GM21447 (cell line): ENCODE measurements at regions not wholly inside any gene's neighbourhood (a gene's known extent, or its start where the extent isn't known, plus 50 kb on each side); places are given as distances from the start of the nearest gene placed in this dataset.
"Not testable (repeated sequence)": the region's sequence is repeated elsewhere in the genome, so short reads cannot be mapped to it uniquely, and the experiment has no call there.

Experiments
- ATAC-seq: cut with Tn5 transposase; IDR thresholded peaks from one replicate; pipeline ENCODE4 v1.9.1; 2021; ENCODE audit not compliant: unreplicated experiment

DNA sequence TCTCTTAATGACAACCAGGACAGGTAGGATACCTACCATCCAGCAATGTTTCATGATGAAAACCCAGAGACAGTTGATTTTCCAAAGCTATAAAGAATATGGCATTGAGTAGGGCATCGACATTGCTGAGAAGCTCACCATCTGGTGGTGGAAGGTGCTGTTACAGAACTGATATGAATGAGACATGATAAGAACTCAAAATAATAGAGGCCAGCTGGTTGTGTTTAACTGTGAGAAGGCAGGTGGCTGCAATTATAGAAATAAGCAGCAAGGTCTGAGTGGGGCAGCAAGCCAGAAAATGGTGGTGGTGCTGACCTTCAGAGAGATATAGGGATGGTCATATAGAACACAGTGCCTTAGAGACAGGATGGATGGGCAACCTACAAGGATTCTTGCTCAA is 449.7 kb downstream of the BTG1 start:
- ATAC-seq, result no peak

DNA sequence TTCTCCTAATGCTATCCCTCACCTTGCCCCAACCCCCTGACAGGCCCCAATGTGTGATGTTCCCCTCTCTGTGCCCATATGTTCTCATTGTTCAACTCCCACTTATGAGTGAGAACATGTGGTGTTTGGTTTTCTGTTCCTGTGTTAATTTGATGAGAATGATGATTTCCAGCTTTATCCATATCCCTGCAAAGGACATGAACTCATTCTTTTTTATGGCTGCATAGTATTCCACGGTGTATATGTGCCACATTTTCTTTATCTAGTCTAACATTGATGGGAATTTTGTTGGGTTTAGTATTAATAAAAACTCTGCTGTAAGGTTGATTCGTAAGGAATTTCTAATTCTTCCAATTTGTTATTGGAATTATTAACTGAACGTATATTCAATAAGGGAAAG is 450.2 kb downstream of the BTG1 start:
- not testable (repeated sequence) for ATAC-seq

DNA sequence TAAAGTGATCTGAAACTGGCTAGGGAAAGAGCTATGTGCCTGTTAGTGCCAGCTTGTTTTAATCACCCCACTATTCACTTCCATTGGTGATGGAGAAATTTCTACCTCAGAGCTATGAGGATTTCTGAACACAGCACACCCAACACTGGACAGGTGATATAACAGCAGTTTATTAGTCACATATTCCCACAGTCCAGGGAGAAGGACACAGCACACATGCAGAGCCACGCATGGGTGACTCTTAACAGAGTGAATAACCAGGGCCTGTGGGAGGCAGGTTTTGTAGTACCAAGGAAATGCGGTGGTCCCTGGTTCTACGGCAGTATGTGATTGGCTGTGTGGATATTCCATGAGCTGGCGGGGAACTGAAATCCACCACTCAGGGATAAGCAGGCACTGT is 455.1 kb downstream of the BTG1 start:
- no peak for ATAC-seq

DNA sequence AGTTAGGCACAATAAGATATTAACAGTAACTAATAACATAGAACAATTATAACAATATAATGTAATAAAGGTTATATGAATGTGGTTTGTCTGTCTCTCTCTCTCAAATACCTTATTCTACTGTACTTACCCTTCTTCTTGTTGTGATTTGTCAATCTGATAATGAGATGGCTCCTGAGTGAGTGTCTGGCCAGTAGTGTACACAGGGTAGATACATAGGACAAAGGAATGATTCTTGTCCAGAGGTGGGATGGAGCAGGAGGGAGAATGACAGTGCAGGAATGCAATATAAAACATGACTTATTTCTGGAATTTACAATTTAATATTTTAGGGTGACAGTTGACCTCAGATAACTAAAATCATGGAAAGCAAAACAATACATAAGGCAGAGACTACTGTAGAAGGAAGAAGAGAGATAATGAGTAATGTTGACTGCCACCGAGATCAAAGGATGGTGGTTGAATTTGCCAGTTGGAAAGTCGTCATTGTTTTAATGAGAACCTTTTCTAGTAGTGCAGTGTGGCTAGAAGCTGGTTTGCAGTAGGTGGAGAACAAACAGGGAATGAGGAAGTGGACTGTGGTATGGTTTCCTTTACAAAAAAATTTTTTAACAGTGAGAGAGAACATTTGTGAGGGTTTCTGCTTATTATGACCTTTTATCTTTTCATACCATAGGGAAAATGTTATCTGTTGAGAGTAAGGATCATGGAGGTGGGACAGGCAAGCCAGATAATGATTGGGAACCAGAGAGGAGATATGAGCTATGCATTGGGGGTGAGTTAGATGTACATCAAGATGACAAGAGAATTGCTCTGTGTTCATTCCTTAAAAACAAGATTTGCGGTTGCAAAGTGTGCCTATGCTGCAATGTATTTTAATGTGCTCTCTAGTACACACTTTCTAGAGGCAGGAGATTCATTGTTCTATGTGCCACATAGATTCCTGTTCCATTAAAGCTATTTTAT is 458.3 kb downstream of the BTG1 start:
- ATAC-seq, result no peak

DNA sequence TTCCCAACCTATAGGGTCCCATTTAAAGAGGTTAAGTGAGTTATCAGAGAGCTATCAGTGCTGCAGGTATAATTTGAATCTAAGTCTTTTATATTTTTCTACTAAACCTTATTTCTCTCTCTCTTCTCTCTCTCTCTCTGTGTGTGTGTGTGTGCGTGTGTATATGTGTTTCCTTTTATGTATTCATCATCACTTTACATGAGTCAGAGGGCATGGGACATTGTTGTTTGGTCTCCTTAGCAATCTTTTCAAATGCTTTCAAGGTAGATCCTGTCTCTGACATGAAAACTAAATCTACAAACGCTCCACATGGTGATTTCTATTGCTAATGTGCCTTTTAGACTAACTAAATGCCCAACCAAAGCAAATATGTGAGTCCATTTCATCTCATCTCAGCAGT is 459.7 kb downstream of the BTG1 start:
- no peak for ATAC-seq

DNA sequence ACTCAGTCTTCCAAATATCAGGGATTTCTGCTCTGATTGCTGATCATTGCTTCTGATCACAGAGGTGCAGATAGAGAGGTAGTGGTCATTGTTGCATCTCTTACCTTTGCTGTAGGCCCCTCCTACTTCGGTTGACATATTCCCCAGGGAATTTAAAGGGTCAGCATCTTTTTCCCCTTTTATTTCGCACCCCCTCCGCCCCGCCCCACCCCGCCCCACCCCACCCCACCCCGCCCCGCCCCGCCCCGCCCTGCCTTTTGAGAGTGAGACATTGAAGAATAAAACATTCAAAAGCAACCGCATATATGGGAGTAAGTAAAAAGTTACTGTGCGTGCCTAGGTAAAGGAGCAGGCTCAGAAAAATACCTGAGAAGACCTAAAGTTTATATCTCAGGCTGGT is 463.9 kb downstream of the BTG1 start:
- ATAC-seq, result no peak

DNA sequence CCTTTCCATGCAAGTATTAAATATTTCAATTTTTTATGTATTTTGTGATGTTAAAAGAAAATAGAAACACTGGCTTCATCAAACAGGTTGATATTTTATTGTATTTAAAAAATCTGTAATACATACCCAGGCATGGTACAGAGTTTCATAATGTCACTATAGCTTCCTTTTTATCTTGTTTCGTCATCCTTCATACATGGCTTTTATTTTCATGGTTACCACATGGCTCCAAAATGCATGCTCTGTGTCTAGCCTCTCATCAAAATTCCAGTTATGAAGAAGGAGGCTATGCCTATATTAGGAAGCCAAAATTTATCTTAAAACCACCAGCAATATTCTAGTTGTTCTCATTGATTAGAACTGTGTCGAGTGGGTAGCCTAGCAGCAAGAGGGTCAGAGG is 464.8 kb downstream of the BTG1 start:
- no peak for ATAC-seq

DNA sequence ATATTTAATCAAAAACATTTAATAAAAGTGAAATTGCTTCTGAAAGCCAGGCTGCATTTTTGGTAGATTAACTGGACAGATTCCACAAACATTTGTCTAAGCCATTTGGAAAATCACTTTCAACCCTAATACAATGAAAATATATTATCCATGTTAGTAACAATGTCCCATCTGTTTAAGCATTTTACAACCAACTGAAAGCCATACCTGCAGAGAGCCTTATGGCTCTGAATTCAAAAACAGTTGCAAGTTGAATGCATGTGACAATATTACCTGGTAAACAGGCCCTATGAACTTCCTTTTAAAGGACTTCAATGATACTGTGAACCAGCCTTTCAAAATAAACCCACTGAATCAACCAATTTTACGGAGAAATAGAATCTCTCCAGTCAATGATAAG is 468.1 kb downstream of the BTG1 start:
- ATAC-seq, result no peak

DNA sequence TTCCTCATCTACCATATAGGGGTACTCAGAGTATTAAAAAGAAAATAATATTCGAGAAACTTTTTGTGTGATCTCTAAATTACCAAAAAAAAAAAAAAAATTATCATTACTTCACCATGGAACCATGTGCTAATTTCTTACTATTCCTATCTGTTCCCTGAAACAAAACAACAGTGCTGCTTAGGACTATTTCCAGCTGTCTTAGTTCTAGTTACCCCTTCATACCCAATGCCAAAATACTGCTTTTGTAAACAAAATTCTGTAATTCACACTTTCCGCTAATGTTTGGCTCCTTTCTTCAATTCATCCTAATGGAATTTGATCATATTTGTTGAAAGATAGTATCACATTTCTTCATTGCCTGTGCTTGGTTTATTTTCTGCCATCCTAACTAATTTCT is 470.2 kb downstream of the BTG1 start:
- ATAC-seq, result no peak

DNA sequence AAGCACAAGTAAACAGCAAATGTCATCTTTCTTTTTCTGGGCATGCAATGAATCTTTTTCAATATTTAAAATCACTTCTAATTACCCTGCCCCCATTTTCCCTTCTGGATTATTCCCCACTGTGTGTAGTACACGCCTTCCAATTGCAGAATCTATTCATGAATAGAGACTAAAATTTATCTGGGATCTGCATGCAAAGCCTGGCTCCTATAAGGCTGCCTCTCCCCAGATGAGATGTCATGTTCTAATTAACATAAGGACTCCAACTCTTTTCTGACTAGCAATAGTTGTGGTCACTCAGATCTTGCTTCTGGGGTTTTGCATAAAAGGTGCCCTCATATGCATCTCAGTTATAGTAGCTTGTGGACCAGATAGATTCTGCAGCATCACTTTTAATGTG is 473.5 kb downstream of the BTG1 start:
- no peak for ATAC-seq

DNA sequence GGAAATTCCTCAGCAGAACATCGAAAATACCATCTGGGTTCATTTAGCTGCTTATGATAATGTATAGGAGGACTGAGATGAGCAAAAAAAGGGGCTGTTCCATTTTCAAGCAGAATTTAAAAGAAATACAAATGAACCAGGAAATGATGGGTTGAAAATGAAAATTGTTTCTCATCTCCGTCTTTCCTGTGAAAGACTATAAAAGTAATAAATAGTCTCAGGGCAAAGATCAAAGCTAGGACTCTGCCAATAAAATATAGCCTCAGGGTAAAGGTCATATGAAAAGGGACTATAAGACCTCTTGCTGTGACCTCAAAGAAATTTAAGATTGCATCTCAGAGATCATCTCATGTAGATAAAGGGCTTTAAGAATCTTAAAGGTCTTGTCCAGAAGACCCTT is 478.0 kb downstream of the BTG1 start:
- no peak for ATAC-seq

DNA sequence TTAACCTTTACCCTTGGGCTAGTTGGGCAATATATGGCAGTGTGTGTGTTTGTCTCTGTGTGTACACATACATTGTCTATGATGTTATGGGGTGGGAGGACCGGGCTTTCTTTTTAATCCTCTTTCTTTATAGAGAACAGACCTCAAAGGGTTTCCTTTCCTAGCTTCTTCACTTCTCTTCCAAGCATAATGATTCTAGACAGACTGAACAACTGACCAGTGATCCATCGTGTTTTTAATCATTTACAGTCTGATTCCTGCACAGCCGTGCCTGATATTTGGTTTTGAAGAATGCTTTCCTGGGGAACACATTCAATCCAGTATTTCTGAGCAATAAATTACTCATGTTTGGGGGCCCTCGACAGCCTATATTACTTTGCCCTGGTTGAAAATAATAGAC is 481.1 kb upstream of the DCN start:
- ATAC-seq, result no peak

DNA sequence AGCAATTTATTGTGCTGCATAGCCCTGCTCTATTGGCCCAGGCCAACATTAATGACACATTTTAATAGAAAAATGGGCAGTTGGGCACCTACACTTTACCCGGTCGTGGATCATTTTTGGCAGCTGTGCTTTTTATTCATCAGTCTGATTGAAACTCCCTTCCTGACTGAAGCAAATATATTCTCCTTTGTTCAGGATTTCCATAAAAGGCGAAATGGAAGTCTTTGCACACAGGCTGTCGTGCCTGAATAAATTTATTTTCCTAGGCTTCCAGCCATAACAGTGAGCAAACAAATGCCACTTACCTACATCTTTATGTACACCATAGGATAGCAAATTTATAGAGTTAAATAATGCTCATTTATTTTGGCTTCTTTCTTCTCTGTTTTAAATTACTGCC is 480.7 kb upstream of the DCN start:
- ATAC-seq, result no peak

DNA sequence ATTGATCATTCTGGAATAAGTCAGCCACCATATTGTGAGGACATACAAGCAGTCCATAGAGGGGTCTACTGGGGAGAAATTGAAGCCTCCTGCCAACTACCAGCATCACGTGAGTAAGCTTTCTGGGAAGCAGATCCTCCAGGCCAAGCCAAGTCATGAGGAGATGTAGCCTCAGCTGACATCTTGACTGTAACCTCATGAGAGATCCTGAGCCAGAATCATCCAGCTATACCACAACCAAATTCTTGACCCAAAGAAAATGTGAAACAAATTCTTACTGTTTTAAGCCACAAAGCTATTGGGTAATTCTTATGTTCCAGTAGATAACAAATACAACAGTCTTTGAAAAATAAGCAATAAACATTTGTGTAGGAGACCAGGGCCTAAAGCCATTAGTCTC is 479.4 kb upstream of the DCN start:
- ATAC-seq, result no peak

DNA sequence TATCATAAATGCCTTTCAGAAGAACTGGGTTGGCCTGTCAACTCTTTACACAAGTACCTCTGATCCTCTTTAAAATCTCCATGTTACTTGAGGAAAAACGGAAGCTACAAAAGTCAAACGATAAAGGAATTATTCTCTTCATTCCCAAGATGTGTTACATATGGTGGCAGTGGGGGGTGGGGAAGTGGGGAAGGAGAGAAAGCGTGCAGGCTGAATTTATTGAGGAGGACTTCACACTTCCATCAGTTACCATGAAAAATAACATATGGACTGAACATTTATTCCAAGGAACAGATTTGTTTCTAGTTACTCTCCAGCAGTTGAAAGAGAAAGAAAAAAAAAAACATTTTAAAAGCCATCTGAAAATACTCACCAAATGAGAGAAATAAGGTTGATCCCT is 474.4 kb upstream of the DCN start:
- no peak for ATAC-seq

DNA sequence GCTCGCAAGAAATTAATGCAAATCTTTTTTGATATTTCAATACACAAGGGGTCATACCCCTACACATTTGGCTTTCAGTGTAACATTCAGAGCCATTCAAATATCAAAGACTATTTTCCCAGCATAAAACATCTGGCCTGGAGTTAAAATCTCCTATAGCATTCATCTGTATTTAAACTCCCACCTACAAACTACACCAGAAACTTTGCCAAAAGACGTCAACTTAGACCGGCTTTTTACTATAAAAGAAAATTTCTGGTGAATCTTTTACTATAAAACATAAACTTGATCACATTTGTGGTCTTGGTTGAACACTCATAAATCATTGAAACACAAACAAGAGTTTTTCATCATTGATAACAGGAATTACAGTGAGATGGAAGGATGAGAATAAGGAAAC is 473.3 kb upstream of the DCN start:
- no peak for ATAC-seq

DNA sequence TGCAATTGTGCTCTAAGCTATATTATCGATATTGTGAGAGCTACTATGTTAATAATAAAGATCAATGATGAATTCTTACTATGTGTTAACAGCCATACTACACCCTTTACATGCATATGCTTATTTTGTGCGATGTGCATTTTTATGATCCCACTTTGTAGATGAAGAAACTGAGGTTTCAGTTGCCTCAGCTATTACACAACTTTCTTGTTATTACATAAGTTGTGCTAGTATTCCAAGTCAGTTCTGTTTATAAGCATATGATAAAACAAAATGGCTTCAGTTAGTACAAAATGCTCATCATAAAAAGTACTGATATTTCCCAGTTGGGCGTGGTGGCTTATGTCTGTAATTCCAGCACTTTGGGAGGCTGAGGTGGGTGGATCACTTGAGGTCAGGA is 471.5 kb upstream of the DCN start:
- ATAC-seq, result no peak

DNA sequence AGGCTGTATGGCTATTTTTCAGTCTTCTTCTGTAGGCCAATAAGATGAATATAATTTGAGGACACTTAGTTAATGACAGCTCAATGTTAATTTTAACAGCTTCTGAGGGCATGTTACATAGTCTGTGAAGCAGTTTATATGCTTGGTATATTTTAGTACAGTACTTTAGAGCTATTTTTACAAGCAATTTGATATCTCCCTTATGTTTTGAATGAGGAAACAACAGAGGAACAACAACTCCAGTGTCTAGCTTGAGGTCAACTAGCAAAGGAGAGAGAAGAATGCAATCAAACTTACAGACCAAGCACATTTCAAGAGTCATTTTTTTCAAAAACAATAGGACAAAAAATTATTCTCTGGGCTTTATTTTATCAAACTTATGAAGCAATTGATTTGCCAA is 469.1 kb upstream of the DCN start:
- ATAC-seq, result no peak

DNA sequence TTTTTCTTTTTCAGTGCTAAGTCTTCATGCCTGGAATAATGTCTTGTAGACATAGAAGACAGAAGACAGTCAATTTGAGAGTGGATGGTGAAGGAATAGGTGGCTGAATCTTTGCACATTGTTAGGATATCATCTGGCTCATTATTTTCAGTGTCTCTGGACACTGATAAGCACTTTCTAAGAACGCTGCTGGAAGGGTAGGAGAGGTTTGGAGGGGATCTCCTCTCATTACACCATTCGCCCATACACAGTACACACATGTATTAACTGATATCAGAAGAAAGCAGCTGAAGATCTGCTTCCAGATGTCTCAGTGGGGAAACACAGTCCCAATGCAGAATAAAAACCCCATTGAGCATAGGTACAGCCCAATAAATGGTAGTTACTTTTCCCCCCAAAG is 461.1 kb upstream of the DCN start:
- no peak for ATAC-seq

DNA sequence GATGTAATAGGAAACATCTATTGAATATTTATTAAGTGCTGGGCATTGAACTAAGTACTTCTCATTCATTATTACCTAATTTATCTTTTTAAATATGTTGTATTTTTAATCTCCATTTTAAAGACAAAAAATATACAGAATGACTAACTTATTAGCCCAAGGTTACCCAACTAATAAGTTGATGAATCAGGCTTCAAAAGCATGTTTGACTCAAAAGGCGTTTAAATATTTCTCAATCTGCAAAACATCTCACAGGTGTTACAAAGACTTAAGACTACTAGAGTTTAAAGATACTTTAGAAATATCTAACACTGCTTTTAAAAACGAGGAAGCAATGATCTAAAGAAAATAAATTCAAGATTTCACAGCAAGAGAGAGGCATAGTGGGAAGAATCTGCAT is 457.4 kb upstream of the DCN start:
- ATAC-seq, result no peak

DNA sequence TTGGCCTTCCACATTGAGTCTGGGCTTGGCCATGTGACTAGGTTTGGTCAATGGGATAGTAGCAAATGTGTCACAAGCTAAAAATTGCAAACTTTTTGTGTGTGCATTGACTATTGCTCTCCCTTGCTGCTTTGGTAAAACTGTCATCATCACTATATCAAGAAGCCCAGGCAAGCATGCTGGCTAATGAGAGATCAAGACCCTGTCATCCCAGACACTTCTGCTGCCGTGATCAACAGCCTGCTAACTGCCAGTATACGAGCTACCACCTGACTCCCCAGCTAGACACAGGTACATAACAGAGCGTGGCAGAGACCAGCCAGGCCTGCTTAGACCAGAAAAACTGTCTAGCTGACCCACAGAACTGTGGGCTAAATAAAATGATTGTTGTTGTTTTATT is 456.7 kb upstream of the DCN start:
- ATAC-seq, result no peak

DNA sequence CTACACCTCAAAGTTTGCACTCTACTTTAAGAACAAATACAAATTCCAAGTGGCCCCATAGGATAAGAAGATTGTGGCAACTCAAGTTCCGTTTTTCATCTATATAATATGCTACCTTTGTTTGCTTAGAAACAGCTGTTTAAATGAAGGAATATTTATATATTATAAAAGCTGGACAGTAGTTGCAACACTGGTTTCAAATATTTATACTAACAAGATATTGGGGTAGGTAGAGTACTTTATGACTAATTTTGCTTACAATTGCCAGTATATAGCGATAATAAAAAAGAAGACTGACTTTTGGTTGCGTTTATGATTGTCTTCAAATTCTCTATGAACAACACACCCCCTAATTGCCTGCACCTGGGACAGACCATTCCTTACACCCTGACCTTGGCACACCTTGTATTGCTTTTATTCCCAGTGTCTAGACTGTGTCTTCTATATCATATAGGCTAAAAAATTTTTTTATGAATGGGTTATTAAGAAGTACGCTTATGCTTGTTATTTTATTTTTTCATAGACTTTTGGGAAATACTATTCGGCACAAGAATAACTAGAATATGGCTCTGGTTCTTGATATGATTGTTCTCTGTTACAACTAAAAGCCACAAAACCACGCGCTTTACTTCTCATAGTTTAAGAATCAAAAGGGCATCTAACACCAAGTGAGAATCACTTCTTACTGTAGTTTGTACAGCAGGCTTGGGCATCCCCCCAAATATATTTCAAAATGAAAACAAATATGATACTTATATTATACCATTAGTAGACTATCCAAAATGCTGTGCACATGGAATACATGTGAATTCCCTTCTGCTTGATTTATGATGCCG is 455.4 kb upstream of the DCN start:
- no peak for ATAC-seq
